Stomach (tissue), 8 donors: ENCODE measurements at regions not wholly inside any gene's neighbourhood (a gene's known extent, or its start where the extent isn't known, plus 50 kb on each side); places are given as distances from the start of the nearest gene placed in this dataset.

ENCODE experiments used
- DNase-seq, 2 donors: peaks; one replicate each; pipeline versions ENCODE4 v3.0.0 to v3.0.0-alpha.2; 2013 to 2019
- H3K27ac ChIP-seq, 5 donors: fragments of 200-600 bp in 4 of 5; sonication (generic) in 4 of 5; one replicate each; pipeline ENCODE4 v1.5.1; 2013 to 2019; ENCODE audit warnings: mild to moderate bottlenecking in 1 of 5, moderate library complexity in 1 of 5
- H3K27me3 ChIP-seq, 3 donors: fragments of 200-600 bp; sonication (generic); one replicate each; pipeline ENCODE4 v1.5.1; 2017 to 2019; ENCODE audit warnings: mixed run types in 1 of 3
- H3K36me3 ChIP-seq, 4 donors: fragments of 200-600 bp; sonication (generic); 1 replicate in 3 of 4; 2 replicates in 1 of 4; pipeline ENCODE4 v1.5.1; 2016 to 2019
- H3K4me1 ChIP-seq, 4 donors: fragments of 200-600 bp; sonication (generic); one replicate each; pipeline ENCODE4 v1.5.1; 2016 to 2019
- H3K4me3 ChIP-seq, 4 donors: fragments of 200-600 bp; sonication (generic) in 3 of 4; one replicate each; pipeline ENCODE4 v1.5.1; 2016 to 2019; ENCODE audit warnings: mild to moderate bottlenecking in 1 of 4
- H3K9me3 ChIP-seq, 4 donors: fragments of 200-600 bp; sonication (generic); one replicate each; pipeline ENCODE4 v1.5.1; 2016 to 2019
- EP300 ChIP-seq: sonication (generic); formaldehyde crosslinking; IDR thresholded peaks from one replicate; pipeline ENCODE4 v1.6.1; 2017; ENCODE audit warnings: antibody characterized with exemption
- POLR2A ChIP-seq, 4 donors: fragments of 450-650 bp; IDR thresholded peaks; one replicate each; pipeline ENCODE4 v1.6.1; 2016; ENCODE audit warnings: antibody characterized with exemption in 4 of 4, control low read depth in 2 of 4, mild to moderate bottlenecking in 1 of 4, moderate library complexity in 1 of 4
- POLR2AphosphoS5 ChIP-seq, 3 donors: sonication (generic); formaldehyde crosslinking; IDR thresholded peaks; one replicate each; pipeline ENCODE4 v1.6.1; 2016; ENCODE audit warnings: antibody characterized with exemption in 3 of 3
- WGBS, 5 donors: extraction: QIAGEN DNeasy Blood & Tissue Kit in 3 of 5; methylation state at CpG; one replicate each; pipeline versions ENCODE4 v1.1.5 to v1.1.7; 2013 to 2018; 5-methylcytosine and 5-hydroxymethylcytosine counted together
- intact Hi-C: fragments of 100-400 bp; cut with DNase I; formaldehyde crosslinking; loops from one replicate; pipeline ENCODE4 v1.15.1; 2023; ENCODE audit warnings: low total_unique reads
- TF ChIP-seq, protein P1 (sequence below), 7 experiments: fragments of 450-650 bp in 4 of 7; fragments of 200-600 bp in 3 of 7; sonication (generic) in 3 of 7; IDR thresholded peaks; one replicate each; pipeline ENCODE4 v1.5.1; 2016 to 2019; ENCODE audit warnings: antibody characterized with exemption in 7 of 7, control low read depth in 2 of 7, mild to moderate bottlenecking in 1 of 7
- donor health status: healthy with polysubstance abuse.
- donor health status: Bipolar disorder and iron deficiency.
- donor health status: healthy.

- 75 to 90% (median 89%) methylated on average over 1 of the region's 1 CpG for WGBS, 5 donors
- Histone ChIP-seq H3K9me3 (no peaks in the 10 kb centered on the region), H3K4me1 (no peaks in the 10 kb centered on the region), H3K4me3 (no peak overlapping the region), H3K36me3 (no peaks in the 10 kb centered on the region), H3K27me3 (no peaks in the 10 kb centered on the region), H3K27ac (no peak overlapping the region)
- intact Hi-C loops = no loop called here
- TF ChIP-seq, protein P1, sequence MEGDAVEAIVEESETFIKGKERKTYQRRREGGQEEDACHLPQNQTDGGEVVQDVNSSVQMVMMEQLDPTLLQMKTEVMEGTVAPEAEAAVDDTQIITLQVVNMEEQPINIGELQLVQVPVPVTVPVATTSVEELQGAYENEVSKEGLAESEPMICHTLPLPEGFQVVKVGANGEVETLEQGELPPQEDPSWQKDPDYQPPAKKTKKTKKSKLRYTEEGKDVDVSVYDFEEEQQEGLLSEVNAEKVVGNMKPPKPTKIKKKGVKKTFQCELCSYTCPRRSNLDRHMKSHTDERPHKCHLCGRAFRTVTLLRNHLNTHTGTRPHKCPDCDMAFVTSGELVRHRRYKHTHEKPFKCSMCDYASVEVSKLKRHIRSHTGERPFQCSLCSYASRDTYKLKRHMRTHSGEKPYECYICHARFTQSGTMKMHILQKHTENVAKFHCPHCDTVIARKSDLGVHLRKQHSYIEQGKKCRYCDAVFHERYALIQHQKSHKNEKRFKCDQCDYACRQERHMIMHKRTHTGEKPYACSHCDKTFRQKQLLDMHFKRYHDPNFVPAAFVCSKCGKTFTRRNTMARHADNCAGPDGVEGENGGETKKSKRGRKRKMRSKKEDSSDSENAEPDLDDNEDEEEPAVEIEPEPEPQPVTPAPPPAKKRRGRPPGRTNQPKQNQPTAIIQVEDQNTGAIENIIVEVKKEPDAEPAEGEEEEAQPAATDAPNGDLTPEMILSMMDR (IDR thresholded peaks at IDR 0.05) = no peak
- TF ChIP-seq EP300 = no peak
- TF ChIP-seq POLR2AphosphoS5 (IDR thresholded peaks at IDR 0.05) = no peak
- TF ChIP-seq POLR2A (IDR thresholded peaks at IDR 0.05) = no peak
- no peak for DNase-seq
These were observed 162.8 kb downstream of the RAB38 start for GRCh38 chr11:88012456-88012855.

- 62 to 92% (median 71%) methylated on average over 2 of the region's 2 CpGs for WGBS, 5 donors
- H3K4me3 ChIP-seq = no peak overlapping the region
- H3K4me1 ChIP-seq = no peaks in the 10 kb centered on the region
- H3K27ac ChIP-seq = no peak overlapping the region
- H3K9me3 ChIP-seq = no peaks in the 10 kb centered on the region
- intact Hi-C loops = no loop called here
- H3K36me3 ChIP-seq = no peaks in the 10 kb centered on the region
- TF ChIP-seq POLR2A (IDR thresholded peaks at IDR 0.05) (no peak), POLR2AphosphoS5 (IDR thresholded peaks at IDR 0.05) (no peak), EP300 (no peak)
- TF ChIP-seq, protein P1 (IDR thresholded peaks at IDR 0.05) = no peak
- no peak for DNase-seq
- H3K27me3 ChIP-seq = no peaks in the 10 kb centered on the region
These were observed 199.2 kb downstream of the RAB38 start for GRCh38 chr11:87976009-87976408.

DNA sequence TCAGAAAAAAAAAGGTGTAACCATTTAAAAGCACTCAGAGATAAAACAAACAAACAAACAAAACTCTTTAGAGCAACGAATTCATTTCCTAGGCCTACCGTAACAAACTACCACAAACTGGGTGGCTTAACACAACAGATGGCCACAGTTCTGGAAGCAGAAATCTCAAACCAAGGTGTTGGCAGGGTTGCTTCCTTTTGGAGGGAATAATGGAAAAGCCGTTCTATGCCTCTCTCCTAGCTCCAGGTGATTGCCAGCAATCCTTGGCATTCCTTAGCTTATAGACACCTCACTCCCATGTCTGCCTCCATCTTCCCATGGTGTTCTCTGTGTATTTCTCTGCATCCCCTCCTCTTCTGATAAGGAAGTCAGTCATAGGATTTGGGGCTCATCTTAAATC lies 200.4 kb downstream of the RAB38 start:
- H3K27me3 ChIP-seq = no peaks in the 10 kb centered on the region
- H3K4me3 ChIP-seq = no peak overlapping the region
- H3K27ac ChIP-seq = no peak overlapping the region
- H3K4me1 ChIP-seq = no peaks in the 10 kb centered on the region
- TF ChIP-seq, protein P1 (IDR thresholded peaks at IDR 0.05) = no peak
- TF ChIP-seq POLR2A (IDR thresholded peaks at IDR 0.05) = no peak
- no peak for TF ChIP-seq POLR2AphosphoS5 (IDR thresholded peaks at IDR 0.05)
- no peak for TF ChIP-seq EP300
- intact Hi-C loops = no loop called here
- no peaks in the 10 kb centered on the region for H3K9me3 ChIP-seq
- no peak for DNase-seq
- H3K36me3 ChIP-seq = no peaks in the 10 kb centered on the region
- 60 to 69% (median 62%) methylated on average over 3 of the region's 3 CpGs for WGBS, 5 donors

- intact Hi-C loops = no loop called here
- WGBS, 5 donors = 71 to 82% (median 81%) methylated on average over 4 of the region's 4 CpGs
- DNase-seq = no peak
- no peaks in the 10 kb centered on the region for H3K4me1 ChIP-seq
- TF ChIP-seq POLR2A (IDR thresholded peaks at IDR 0.05) (no peak), POLR2AphosphoS5 (IDR thresholded peaks at IDR 0.05) (no peak), EP300 (no peak)
- TF ChIP-seq, protein P1 (IDR thresholded peaks at IDR 0.05) = no peak
- H3K9me3 ChIP-seq = no peaks in the 10 kb centered on the region
- H3K27ac ChIP-seq = no peak overlapping the region
- H3K4me3 ChIP-seq = no peak overlapping the region
- H3K27me3 ChIP-seq = no peaks in the 10 kb centered on the region
- H3K36me3 ChIP-seq = no peaks in the 10 kb centered on the region
These were observed 203.1 kb downstream of the RAB38 start for GRCh38 chr11:87972133-87972532.
